ENCODE measurements at regions not wholly inside any gene's neighbourhood (a gene's known extent, or its start where the extent isn't known, plus 50 kb on each side); places are given as distances from the start of the nearest gene placed in this dataset.
A peak's percentile ranks its signal among the peaks of the same experiment; 100 is the strongest.

GRCh38 chr11:95455228-95455970 is 224.4 kb upstream of the SESN3 start:
- no peak for TF ChIP-seq CTCF (IDR thresholded peaks at IDR 0.05; ENCODE audit: low read depth, low read length)
- DNase-seq (ENCODE audit: extremely low read depth, low read depth) = no peak

- TF ChIP-seq CTCF (IDR thresholded peaks at IDR 0.05; ENCODE audit: low read depth, low read length) = no peak
- DNase-seq (ENCODE audit: extremely low read depth, low read depth) = no peak
These were observed 222.7 kb upstream of the SESN3 start for GRCh38 chr11:95453616-95454171.

GRCh38 chr11:95451682-95452081 is 220.7 kb upstream of the SESN3 start:
- TF ChIP-seq CTCF (IDR thresholded peaks at IDR 0.05; ENCODE audit: low read depth, low read length) = no peak
- no peak for DNase-seq (ENCODE audit: extremely low read depth, low read depth)

- no peak for DNase-seq (ENCODE audit: extremely low read depth, low read depth)
- no peak for TF ChIP-seq CTCF (IDR thresholded peaks at IDR 0.05; ENCODE audit: low read depth, low read length)
These were observed 220.3 kb upstream of the SESN3 start for GRCh38 chr11:95451261-95451660.

- DNase-seq (ENCODE audit: extremely low read depth, low read depth) = peak; percentile 52
- no peak for TF ChIP-seq CTCF (IDR thresholded peaks at IDR 0.05; ENCODE audit: low read depth, low read length)
These were observed 219.6 kb upstream of the SESN3 start for GRCh38 chr11:95450547-95451123.

- no peak for DNase-seq (ENCODE audit: extremely low read depth, low read depth)
- TF ChIP-seq CTCF (IDR thresholded peaks at IDR 0.05; ENCODE audit: low read depth, low read length) = no peak
These were observed 214.8 kb upstream of the SESN3 start for GRCh38 chr11:95445746-95446333.

Data from AG09319 (cell line).